Spinal cord (tissue), 9 donors: ENCODE measurements at regions not wholly inside any gene's neighbourhood (a gene's known extent, or its start where the extent isn't known, plus 50 kb on each side); places are given as distances from the start of the nearest gene placed in this dataset.

Experiments used
- DNase-seq, 6 donors: peaks; one replicate each; pipeline versions ENCODE4 v3.0.0 to v3.0.0-alpha.2; 2013 to 2015; ENCODE audit warnings: low spot score in 6 of 6, low read depth in 4 of 6
- H3K27ac ChIP-seq: one replicate; pipeline ENCODE4 v1.5.1; 2013; ENCODE audit warnings: low read depth, low read length, control low read depth
- H3K27me3 ChIP-seq: one replicate; pipeline ENCODE4 v1.6.1; 2013; ENCODE audit warnings: low read length; ENCODE audit not compliant: control insufficient read depth, insufficient read depth
- H3K36me3 ChIP-seq: one replicate; pipeline ENCODE4 v1.6.1; 2013; ENCODE audit warnings: low read length; ENCODE audit not compliant: control insufficient read depth, insufficient read depth
- H3K4me1 ChIP-seq: one replicate; pipeline ENCODE4 v1.6.1; 2013; ENCODE audit warnings: low read length; ENCODE audit not compliant: control insufficient read depth, insufficient read depth
- H3K4me3 ChIP-seq: one replicate; pipeline ENCODE4 v1.5.1; 2013; ENCODE audit warnings: low read depth, low read length, control low read depth
- H3K9me3 ChIP-seq: one replicate; pipeline ENCODE4 v1.6.1; 2013; ENCODE audit warnings: low read length; ENCODE audit not compliant: control insufficient read depth, insufficient read depth
- WGBS: methylation state at CpG from one replicate; pipeline ENCODE4 v1.1.5; 2013; ENCODE audit warnings: missing lambda C conversion rate; ENCODE audit not compliant: insufficient coverage; 5-methylcytosine and 5-hydroxymethylcytosine counted together
- donor health status: healthy.

GRCh38 chr11:134911514-134912180 lies 499.6 kb upstream of the B3GAT1 start:
- Histone ChIP-seq H3K27ac (no peak overlapping the region), H3K4me1 (peaks cover 19% of the 10 kb centered on the region), H3K9me3 (no peaks in the 10 kb centered on the region), H3K27me3 (peaks cover 2% of the 10 kb centered on the region), H3K4me3 (no peak overlapping the region), H3K36me3 (no peaks in the 10 kb centered on the region)
- 86% methylated on average over 6 of the region's 9 CpGs for WGBS
- DNase-seq: no peak

DNA sequence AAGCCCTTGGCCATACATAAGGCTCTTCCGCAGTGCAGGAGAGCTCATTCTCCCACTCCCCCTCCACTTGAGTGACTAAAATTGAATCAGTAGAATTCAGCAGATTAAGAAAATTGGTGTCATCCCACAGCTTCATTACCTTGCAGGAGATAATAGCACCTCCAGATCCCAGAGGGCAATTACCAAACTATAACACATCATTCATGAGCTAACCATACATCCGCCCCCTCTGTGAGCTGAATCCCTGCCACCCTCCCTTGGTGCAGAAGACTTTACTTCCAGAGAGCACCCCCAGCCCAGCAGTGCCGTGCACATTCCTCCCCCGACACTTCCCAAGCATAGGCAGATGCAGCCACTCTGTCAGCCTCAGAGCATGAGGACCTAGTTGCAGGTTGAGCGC lies 496.5 kb upstream of the B3GAT1 start:
- peak in 1 of 6 donors; percentile 39 for DNase-seq
- Histone ChIP-seq H3K27me3 (peaks cover under 1% of the 10 kb centered on the region), H3K27ac (no peak overlapping the region), H3K4me1 (peaks cover 24% of the 10 kb centered on the region), H3K9me3 (no peaks in the 10 kb centered on the region), H3K4me3 (no peak overlapping the region), H3K36me3 (no peaks in the 10 kb centered on the region)
- 83% methylated on average over 1 of the region's 5 CpGs for WGBS

DNA sequence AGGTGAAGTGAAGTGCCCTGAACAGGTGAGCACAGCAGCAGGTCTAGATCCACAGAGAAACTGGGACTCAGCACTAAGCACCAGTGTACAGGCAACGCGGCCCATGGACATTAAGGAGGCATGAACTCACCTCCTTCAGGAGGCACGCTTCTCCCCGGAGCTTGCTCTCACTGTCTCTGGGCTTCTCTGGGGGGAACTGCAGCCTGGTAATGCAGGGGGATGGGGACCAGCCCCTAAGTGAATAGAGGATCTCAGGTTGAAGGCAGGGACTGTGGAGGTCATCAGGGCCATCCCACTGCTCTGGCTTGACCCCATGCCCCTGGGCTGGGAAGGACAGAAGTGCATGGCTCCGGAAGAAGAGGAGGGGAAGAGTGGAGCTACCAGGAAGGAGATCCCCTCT lies 495.6 kb upstream of the B3GAT1 start:
- DNase-seq: no peak
- Histone ChIP-seq H3K27ac (no peak overlapping the region), H3K27me3 (no peaks in the 10 kb centered on the region), H3K36me3 (no peaks in the 10 kb centered on the region), H3K4me1 (peaks cover 24% of the 10 kb centered on the region), H3K4me3 (no peak overlapping the region), H3K9me3 (no peaks in the 10 kb centered on the region)
- 100% methylated on average over 2 of the region's 5 CpGs for WGBS

GRCh38 chr11:134906356-134906955 lies 494.4 kb upstream of the B3GAT1 start:
- Histone ChIP-seq H3K4me3 (no peak overlapping the region), H3K27ac (no peak overlapping the region), H3K27me3 (no peaks in the 10 kb centered on the region), H3K4me1 (peaks cover 27% of the 10 kb centered on the region), H3K9me3 (no peaks in the 10 kb centered on the region), H3K36me3 (no peaks in the 10 kb centered on the region)
- WGBS: 72% methylated on average over 19 of the region's 19 CpGs
- DNase-seq: no peak

- WGBS: 24% methylated on average over 9 of the region's 14 CpGs
- Histone ChIP-seq H3K4me1 (peaks cover 30% of the 10 kb centered on the region), H3K27me3 (no peaks in the 10 kb centered on the region), H3K36me3 (no peaks in the 10 kb centered on the region), H3K4me3 (no peak overlapping the region), H3K9me3 (no peaks in the 10 kb centered on the region), H3K27ac (no peak overlapping the region)
- DNase-seq: peak in 2 of 6 donors; percentile 59 to 64
Measured at GRCh38 chr11:134905928-134906327, 493.9 kb upstream of the B3GAT1 start.

DNA sequence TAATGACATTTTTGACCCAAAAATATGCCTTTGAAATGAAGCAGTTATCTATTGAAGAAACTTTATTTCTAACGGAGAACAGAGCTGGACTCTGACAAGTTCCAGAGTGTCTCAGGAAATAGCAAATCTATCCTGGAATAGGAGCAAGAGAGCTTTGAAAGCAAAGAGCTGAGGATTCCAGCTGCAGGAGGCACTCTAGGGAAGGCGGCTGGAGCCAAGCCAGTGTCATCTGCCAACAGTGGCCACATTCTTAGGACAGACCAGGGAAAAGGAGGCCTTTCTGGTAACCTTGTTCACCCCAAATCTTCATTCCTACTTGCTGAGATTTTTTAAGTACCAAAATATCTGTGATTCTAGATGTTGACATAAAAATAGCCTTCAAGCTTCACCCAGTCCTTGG lies 493.5 kb upstream of the B3GAT1 start:
- WGBS: 22% methylated on average over 1 of the region's 2 CpGs
- H3K4me3 ChIP-seq: no peak overlapping the region

DNA sequence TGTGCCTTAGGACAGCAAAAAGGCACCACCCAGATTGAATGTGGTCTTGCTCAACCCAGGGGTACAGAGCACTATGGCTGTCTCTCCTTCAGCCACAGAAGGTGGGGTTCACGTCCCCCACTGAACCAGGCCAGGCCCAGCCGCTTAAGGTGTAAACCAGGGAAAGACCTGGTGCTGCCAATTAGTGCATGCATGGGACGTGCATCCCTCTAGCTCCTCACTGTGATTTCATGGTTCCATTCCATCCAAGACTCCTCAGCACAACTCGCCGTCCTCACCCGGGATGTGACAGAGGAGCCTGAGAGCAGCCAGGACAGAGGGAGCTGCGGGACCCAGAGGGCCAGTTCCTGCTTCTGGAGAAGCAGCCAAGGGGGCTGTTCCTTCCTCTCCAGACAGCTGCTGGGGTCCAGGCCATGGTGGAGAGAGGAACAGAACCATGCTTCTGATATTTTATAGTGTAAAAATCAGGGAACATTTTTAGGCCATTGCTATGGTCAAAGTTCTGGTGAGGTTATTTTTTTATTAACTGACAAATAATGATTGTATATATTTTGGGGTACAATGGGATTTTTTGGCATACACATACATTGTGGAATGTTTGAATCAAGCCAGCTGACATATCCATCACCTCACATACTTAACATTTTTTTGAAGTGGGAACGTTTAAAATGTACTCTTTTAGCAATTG lies 492.2 kb upstream of the B3GAT1 start:
- Histone ChIP-seq H3K36me3 (no peaks in the 10 kb centered on the region), H3K4me1 (peaks cover 30% of the 10 kb centered on the region), H3K4me3 (no peak overlapping the region), H3K27me3 (no peaks in the 10 kb centered on the region), H3K27ac (no peak overlapping the region), H3K9me3 (no peaks in the 10 kb centered on the region)
- no peak for DNase-seq
- 85% methylated on average over 6 of the region's 8 CpGs for WGBS

More for the DNA sequence above, 493.5 kb upstream of the B3GAT1 start:
- H3K9me3 ChIP-seq: no peaks in the 10 kb centered on the region
- H3K36me3 ChIP-seq: no peaks in the 10 kb centered on the region
- no peaks in the 10 kb centered on the region for H3K27me3 ChIP-seq
- peaks cover 30% of the 10 kb centered on the region for H3K4me1 ChIP-seq
- DNase-seq: peak in 2 of 6 donors; percentile 55 to 62
- H3K27ac ChIP-seq: no peak overlapping the region

DNA sequence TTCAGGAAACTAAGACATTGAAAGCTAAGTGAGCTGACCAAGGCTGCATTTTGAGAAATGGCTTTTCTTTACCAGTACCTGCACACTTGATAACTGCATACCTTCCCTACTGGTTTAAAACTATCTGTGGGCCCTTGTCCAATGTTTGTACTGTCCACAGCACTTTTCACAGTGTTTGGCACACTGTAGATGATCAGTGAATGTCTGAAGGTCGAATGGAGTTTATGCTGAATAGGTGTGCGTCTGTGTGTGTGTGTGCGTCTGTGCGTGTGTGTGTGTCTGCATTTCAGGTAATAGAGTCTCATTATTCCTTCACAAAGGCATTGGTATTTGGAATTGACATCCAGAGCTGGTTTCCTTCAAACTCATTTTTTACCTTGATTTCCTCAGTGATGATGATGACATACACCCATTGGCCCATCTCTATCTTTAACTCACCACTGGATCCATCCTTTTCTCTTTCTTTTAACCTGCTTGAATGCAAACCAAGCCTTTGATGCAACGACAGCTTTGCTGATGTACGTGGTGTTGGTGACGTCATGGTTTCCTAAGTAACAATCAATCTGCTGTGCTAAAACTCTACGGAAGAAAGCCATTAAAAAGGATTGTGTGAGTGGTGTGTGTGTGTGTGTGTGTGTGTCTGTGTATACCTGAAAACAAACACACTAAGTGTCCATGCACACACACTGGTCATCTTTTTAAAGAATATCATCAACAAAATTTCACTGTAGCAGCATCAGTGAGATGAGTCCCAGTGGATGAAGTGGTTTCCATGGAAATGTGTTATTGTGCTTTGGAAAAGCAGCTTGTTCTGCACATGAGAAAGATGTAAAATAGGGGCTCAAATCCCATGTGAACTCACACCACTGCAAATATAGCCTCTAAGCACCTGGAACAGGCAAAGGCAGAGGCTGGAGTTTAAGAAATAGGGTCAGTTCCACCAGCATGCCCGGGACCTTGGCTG lies 490.2 kb upstream of the B3GAT1 start:
- no CpG with 5 or more reads among the region's 9 CpGs for WGBS
- Histone ChIP-seq H3K27me3 (no peaks in the 10 kb centered on the region), H3K36me3 (no peaks in the 10 kb centered on the region), H3K27ac (no peak overlapping the region), H3K4me3 (no peak overlapping the region), H3K4me1 (peaks cover 30% of the 10 kb centered on the region), H3K9me3 (no peaks in the 10 kb centered on the region)
- DNase-seq: peak in 4 of 6 donors; percentile 30 to 91 (median 60)

DNA sequence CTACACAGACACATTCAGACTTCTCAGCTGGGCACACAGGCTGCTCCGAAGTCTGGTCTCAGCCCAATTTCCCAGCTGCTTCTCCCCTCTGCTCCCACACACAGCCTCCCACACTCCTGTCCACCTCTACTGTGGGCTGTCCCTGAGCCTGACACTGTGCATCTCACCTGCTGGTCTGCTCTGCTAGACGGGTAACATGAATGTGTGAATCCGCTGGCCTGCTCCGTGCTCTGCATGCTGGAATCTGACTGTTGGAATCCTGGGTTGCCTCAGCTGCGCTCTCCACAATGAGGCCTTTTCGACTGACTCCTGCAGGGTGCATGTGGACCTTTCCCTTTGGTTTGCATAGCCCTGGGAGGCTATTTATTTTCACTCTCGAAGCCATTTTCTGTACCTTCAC lies 489.5 kb upstream of the B3GAT1 start:
- peak in 1 of 6 donors; percentile 62 for DNase-seq
- Histone ChIP-seq H3K4me3 (no peak overlapping the region), H3K27ac (no peak overlapping the region), H3K27me3 (no peaks in the 10 kb centered on the region), H3K36me3 (no peaks in the 10 kb centered on the region), H3K9me3 (no peaks in the 10 kb centered on the region), H3K4me1 (peaks cover 26% of the 10 kb centered on the region)
- WGBS: 40% methylated on average over 7 of the region's 7 CpGs
